ENCODE measurements at regions not wholly inside any gene's neighbourhood (a gene's known extent, or its start where the extent isn't known, plus 50 kb on each side); places are given as distances from the start of the nearest gene placed in this dataset.
A peak's percentile ranks its signal among the peaks of the same experiment; 100 is the strongest.
"Not testable (repeated sequence)": the region's sequence is repeated elsewhere in the genome, so short reads cannot be mapped to it uniquely, and the experiment has no call there.

DNA sequence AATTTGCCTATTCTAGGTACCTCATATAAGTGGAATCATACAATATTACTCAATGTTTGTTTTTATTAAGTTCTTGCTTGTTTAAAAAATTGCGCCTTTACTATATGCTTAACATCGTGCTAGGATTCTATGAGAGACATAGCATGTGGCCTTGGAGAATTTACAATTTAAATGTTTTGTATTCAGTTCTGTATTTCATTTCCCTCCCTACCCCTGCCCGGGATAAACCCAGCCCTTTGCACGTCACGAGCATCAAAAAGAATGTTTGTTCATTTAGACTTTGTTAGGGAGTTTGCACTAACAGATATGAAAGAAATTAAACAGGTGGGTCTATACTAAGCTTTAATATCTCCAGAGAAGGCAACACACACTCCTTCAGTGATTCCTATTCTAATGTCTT is 75.7 kb downstream of the C18orf54 start:
- DNase-seq (ENCODE audit: low read depth in 2 of 3, low spot score in 2 of 3), result no peak

DNA sequence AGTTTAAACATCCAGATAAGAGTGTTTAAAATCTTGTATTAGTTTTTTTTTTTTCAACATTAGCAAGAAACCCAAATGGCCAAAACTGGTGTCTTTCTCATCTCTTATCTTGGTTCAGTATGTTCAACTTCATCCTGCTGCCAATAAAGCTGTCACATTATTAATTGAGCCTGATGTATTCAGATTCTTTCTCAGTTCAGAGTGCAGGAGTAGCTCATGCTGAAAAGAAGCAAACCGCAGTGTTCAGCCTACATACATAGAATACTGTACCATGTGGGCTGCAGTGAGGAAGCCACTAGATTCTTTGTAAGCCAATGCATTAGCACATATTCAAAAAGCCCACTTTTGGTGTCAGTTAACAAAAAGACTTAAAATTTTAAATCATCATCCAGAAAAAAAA is 76.2 kb downstream of the C18orf54 start:
- DNase-seq (ENCODE audit: low read depth in 2 of 3, low spot score in 2 of 3), result no peak

DNA sequence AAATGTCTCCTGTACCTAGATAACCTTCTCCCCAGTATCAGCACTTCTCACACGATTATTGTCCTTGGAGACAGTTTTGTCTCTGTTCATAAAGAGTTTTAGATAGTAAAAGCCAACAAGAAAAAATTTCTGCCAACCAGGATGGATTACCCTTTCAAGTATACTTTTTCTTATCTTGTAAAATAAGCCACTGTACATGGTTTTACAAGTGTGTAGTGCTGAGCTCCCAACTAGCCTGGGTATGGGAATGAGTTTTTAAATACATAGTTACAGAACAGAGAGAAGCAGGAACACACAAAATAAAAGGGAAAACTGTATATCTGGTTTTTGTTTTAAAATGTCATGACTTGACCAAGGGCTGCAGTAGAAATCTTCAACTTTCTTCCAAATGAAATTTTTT is 76.7 kb downstream of the C18orf54 start:
- DNase-seq (ENCODE audit: low read depth in 2 of 3, low spot score in 2 of 3), result no peak

DNA sequence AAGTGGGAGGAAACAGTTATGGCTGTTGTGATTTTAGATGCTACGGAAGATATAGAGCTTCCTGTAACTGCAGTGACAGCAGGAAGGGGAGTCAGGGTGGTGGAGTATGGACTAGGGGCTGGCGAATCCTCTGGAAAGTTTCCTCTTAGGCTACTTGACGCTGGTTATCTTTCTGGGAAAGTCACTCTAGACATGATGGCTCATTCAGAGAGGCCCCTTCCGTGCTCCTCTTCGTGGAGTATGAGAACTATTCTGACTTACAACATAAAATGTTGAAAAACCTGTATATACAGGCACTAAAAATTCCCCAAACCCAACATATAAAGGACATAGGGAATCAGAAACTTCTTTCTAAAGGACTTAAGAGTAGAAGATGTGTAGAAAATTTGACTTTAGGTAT is 78.8 kb downstream of the C18orf54 start:
- no peak for DNase-seq (ENCODE audit: low read depth in 2 of 3, low spot score in 2 of 3)

DNA sequence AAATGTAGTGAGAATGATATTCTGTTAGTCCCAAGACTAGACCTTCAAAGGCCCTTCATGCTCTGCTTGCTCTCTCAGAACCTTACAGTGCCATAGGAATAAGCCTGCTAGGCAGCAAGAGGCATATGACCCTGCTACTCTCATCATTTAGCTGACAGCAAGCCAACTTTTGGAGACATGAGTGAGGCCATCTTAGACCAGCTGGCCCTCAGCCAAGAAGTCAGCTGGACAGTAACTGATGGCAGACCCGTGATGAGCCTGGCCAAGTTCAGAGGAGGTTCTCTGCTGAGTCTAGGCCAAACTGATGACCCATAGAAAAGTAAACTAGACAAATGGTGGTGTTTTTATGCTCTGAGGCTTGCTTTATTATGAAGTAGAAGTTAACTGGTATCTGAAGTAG is 82.6 kb downstream of the C18orf54 start:
- no peak for DNase-seq (ENCODE audit: low read depth in 2 of 3, low spot score in 2 of 3)

DNA sequence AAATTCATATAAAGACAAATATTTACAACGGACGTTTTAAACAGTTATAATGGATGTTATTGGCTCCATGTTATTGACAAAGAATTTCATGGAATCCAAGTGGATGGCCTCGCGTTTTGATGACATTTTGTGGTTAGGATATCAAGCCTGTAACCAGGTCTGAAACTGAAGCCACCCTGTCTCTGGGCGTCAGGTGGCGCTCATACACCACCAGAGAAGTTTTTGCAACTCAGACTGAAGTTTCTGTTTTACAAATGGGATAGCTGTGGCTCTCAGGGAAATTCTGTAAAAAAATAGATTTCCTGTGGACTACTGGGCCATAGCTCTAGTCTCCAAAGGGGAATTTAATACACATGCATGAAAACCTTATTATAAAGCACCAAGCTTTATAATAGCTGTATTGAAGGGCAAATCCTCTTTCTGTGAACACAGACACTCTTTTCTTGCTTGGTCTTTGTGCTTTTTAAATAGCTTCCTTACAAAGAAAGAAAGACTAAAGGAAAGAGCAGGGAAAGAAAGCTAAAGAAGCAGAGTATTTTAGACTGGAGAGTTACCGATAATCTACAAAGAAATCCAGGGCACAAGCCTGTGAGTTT is 86.7 kb downstream of the C18orf54 start:
- peak in 2 of 3 donors; percentile 42 to 67 for DNase-seq (ENCODE audit: low read depth in 2 of 3, low spot score in 2 of 3)

DNA sequence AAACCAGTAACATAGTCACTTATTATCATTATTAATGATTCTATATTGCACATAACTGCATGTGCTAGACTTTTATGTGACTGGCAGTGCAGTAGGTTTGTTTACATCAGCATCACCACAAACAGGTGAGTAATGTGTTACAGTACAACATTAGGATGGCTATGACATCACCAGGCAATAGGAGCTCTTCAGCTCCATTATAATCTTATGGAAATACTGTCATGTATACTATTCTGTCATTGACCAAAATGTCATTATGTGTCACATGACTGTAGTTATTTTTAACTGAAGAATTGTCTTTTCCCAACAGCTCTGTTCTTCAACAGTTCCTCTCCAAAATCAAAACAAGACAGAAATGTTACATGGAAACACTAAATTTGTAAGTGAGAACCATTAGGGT is 96.3 kb downstream of the C18orf54 start:
- no peak for DNase-seq (ENCODE audit: low read depth in 2 of 3, low spot score in 2 of 3)

DNA sequence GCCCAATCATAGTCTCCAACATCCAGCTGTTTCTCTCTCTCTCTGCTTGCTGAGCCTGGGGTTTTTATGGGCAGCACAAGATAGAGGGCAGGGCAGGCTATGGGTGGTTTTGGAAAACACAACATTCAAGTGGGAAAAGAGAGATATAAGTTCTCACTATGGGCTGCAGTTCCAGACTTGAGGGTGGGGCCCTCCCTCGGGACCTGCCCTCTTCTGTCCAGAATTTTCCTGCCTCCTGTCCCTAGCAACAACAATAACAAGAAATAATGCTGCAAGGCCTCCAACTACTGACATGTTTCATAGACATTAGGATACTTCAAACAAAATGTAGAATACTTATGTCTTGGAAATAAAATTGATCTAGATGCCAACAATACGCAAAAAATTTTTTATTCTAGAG is 107.8 kb downstream of the C18orf54 start:
- DNase-seq (ENCODE audit: low read depth in 2 of 3, low spot score in 2 of 3), result no peak

DNA sequence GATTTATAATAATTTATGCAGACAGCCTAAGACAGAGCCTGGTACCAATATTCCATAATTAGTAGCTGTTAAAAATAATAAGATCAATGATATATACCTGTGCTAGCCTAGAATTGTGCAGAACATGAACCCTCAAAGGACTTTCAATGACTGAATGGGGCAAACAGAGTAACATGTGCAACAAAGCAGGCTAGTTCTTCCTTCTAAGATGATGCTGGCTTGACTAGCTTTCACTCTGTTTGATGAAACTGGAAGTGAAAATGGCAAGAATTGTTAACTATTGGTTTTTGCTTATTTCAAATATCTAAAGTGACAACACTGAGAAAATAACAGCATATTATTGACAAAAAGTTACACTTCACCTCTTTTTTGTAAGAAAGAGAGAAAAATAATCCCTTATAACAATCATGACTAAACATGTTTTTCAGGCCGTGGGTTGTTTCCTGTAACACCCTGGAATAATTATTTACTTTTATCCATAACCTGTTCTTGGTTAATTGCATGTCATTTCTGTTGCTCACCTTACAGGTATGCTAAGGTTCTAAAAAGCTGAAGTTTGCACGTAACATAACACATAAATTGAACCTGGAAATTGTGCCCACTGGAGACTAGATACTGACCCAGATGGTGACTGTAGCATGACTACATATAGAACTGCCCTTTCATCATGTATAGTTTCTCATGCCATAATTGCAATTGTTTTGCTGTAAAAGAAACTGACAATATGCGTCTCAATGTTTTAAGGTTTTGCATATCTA is 108.7 kb downstream of the C18orf54 start:
- DNase-seq (ENCODE audit: low read depth in 2 of 3, low spot score in 2 of 3), result no peak

DNA sequence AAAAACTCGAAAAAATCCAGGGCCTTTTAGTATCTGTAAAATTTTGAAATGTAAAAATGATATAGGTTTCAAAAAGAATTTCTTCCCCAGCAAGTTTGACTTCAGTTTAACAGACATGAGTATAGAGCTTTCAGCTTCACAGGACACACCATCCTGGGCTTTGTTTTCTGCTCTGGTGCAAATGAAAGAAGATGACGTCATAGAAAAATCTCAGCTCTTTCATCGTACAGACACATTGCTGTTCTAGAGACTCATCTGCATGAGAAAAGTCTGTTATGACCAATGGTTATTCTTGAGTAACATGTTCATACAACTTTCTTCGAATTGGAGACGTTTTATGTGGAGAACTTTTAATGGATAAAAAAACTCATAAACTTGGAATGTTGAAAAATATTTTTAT is 111.7 kb upstream of the DYNAP start:
- DNase-seq (ENCODE audit: low read depth in 2 of 3, low spot score in 2 of 3), result no peak

DNA sequence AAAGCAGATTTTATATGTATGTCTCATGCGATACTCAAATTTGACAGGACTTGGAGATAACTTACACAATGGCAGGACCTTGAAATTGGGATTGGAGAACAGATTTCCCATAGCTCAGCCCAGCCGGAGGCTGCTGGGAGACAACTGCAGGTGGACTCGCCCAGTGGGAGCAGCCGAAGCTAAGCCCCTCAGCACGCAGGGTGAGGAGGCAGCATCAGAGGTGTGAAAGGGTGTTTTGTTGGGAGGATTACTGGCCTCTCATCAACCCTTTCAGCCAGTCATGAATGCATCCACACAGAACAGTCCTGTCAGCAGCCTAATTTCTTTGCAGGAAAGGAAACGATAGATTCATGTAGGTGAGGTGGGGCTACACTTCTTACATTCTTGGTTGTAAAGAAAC is 110.4 kb upstream of the DYNAP start:
- DNase-seq (ENCODE audit: low read depth in 2 of 3, low spot score in 2 of 3), result no peak

DNA sequence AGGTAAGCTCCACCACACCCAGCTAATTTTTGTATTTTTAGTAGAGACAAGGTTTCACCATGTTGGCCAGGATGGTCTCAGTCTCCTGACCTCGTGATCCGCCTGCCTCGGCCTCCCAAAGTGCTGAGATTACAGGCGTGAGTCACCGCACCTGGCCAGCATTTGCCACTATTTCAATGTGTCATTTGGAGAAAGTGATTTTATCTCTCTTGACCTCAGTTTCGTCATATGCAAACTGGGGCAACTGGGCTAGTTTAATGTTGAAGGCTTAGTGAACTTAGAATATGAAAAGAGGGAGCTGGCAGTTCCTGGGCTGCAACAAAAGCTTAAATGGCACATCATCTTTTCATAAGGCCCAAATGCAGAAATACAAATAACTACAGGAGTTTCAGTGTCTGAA is 88.6 kb upstream of the DYNAP start:
- DNase-seq (ENCODE audit: low read depth in 2 of 3, low spot score in 2 of 3), result not testable (repeated sequence)

DNA sequence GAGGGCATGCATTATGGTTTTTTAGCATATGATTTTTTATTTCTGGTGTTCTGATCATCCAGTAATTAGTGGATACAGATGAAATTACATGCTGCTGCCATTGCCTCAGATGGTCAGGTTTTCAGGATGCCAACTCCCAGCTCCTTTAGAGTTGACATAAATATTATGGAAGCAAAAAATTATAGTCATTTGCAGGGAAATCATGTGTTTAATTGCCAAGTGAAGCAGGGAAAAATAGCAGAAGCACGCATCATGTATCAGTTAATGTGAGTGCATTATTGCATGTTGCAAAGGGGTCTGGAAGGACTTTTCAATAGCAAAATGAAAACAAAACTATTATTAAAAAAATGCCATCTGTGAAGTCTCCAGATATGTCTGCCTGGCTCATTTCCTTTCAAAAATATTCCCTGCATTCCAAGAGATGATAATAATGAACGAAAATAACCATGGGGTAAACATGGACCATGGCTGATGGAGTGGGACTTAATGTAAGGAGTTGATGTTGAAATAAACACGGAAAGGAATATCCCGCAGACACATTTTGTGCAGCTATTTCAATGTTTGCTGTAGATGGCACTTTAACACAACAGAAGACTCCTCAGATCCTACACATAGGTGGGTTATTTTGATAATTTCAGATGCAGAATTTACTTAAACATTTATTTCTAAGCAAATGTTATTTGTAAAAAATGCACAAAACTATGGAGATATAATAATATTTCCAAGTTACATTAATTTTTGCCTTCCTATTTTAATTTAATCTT is 87.7 kb upstream of the DYNAP start:
- DNase-seq (ENCODE audit: low read depth in 2 of 3, low spot score in 2 of 3), result no peak

DNA sequence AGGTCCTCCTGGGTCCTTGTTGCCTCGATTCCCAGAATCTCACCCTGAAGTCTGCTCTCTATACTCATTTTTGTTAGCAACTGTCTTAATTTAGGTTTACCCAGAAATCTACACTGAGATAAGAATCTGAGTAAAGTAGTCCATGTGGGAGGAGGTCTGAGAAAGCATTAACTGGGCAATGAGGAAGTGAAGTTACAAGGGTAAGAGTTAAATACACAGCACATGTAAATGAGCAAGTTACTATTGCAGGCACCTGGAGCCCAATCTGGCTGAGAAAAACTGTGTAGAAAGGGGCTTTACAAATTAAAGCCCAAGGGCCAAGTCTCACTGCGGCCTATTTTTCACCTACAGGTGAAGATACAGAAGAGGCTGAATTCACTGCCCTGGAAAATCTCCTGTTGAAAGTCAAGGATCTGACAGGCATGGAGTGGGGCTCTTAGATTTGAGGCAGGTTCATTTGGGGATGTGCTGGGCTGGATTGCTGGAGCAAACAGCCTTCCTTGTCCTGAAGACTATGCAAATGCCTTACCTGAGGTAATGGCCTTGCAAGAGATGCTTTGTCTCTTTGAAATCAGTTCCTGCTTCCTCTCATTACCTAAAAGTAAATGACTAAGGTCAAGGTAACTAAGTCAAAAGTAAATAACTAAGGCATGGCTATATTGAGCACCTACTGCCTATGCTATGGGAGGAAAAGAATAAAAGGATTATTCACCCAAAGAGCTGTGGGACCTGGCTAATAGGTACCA is 84.4 kb upstream of the DYNAP start:
- no peak for DNase-seq (ENCODE audit: low read depth in 2 of 3, low spot score in 2 of 3)

DNA sequence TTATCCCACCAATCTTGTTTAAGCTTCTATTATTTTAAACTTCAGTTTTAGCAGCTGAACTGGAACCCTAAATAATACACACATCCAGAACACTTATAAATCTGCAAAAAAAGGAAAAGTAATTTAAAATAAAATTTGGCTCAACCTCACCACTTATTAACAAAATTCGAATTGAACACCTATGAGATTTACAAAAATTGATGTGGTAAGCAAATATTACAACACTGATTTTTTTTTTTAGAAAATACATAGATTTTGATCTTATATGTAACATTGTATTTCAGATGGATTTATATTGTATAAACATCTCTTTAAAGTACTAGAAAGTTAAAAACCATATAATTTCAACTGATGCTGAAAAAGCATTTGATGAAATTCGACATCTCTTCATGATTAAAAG is 81.3 kb upstream of the DYNAP start:
- DNase-seq (ENCODE audit: low read depth in 2 of 3, low spot score in 2 of 3), result no peak

DNA sequence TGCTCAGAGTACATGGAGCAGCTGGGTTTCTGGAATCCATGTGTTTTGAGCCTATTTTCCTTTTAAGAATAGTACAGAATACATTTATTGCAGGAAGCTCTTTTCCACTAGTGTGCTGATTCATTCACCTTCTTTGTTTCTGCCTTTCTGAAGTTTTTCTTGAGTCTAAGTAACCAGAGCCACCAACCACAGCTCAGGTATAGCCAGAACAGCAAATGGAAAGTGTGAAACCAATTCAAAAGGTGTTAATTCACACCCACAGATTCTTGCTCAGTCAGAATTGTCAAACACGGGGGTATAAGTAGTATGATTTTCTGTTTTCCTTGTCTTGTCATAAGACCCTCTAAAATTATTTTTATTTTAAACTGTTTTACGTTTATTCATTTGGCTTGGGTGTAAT is 75.9 kb upstream of the DYNAP start:
- no peak for DNase-seq (ENCODE audit: low read depth in 2 of 3, low spot score in 2 of 3)

DNA sequence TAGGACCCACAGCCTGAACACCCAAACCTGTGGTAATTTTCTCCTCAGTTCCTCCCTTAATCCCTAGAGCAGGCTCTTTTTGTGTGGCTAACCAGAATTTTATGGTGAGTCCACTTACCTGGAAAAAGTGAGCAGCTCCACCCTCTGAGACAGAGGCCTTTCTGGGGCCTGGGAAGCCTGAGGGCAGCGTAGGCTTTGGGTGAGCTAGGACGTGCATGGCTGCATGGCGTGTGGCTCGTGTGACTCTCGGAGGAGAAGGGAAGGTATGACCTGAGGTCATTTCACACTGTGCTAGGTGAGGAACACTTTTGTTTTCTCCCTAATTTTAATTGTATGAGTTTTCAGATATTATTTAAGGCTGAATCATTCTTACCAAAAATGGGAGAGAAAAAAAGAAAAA is 73.5 kb upstream of the DYNAP start:
- no peak for DNase-seq (ENCODE audit: low read depth in 2 of 3, low spot score in 2 of 3)

DNA sequence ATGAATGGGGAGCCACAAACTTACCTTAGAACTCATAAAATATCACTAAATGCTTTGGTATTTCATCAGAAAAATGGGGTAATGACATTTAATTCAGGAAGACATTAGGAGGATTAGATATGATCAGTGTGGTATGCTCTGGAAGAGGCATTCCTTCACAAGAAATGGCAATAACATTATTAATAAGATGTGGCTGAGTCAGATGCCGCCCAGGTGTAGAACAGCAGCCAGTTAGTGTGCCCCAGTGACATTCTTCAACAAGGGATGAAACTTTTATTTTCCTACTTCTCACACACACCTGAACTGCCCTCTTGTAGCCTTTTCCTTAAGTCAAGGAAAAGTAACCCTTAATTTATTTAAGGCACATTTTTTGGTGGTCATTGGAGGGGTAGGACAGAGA is 69.2 kb upstream of the DYNAP start:
- DNase-seq (ENCODE audit: low read depth in 2 of 3, low spot score in 2 of 3), result no peak

DNA sequence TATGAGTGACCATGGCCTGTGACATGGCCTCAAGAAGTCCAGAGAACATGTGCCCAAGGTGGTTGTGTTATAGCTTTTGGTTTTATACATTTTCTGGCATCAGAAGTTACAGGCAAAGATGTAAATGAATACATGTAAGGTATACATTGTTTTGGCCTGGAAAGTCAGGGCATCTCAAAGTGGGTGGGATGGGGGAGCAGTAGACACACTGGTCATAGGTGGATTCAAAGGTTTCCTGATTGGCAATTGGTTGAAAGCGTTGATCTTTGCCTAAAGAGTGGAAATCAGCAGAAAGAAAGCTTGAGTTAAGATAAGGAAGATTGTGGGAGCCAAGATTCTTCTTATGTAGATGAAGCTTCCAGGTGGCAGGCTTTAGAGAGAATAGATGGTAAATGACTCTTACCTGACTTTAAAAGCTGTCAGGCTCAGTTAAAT is 62.1 kb upstream of the DYNAP start:
- DNase-seq (ENCODE audit: low read depth in 2 of 3, low spot score in 2 of 3), result no peak

DNA sequence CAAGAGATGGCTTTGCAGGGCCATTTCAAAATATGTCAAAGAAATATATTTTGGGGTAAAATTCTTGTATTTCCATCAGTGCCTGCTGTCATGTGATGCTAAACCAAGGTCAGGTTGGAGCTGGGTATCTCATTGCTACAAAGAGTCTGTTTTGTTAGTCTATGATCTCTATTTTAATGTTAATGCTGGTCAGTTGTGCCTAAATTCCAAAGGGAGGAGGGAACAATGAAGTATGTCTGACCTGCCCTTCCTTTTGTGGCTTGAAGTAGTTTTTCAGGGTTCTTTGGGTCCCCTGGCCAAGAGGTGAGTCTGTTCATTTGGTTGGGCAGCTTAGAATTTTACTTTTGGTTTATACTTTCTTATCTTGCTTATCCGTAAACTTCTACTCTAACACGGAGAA is 61.6 kb upstream of the DYNAP start:
- no peak for DNase-seq (ENCODE audit: low read depth in 2 of 3, low spot score in 2 of 3)

DNA sequence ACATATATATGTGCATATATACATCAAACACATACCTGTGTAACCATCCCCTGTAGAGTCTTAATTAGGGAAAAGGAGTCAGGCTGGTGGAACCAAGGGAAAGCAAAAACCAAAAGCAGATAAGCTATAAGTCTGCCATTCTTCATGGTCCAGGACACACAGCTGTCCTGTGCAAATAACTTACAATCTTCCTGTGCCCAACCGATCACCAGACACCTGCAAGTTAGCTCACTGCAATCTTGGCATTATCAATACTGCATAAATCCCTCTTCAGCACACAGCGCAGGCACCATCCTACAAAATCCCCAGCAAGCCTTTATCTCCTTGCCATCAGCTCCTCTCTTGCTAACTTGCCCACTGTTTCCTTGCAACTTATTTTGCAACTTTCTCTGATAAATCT is 60.8 kb upstream of the DYNAP start:
- no peak for DNase-seq (ENCODE audit: low read depth in 2 of 3, low spot score in 2 of 3)
